AG08395 (cell line): ENCODE measurements at regions not wholly inside any gene's neighbourhood (a gene's known extent, or its start where the extent isn't known, plus 50 kb on each side); places are given as distances from the start of the nearest gene placed in this dataset.
A peak's percentile ranks its signal among the peaks of the same experiment; 100 is the strongest.

Experiments used
- DNase-seq: peaks from one replicate; pipeline ENCODE4 v3.0.0; 2012; ENCODE audit warnings: mixed read lengths, low spot score

DNA sequence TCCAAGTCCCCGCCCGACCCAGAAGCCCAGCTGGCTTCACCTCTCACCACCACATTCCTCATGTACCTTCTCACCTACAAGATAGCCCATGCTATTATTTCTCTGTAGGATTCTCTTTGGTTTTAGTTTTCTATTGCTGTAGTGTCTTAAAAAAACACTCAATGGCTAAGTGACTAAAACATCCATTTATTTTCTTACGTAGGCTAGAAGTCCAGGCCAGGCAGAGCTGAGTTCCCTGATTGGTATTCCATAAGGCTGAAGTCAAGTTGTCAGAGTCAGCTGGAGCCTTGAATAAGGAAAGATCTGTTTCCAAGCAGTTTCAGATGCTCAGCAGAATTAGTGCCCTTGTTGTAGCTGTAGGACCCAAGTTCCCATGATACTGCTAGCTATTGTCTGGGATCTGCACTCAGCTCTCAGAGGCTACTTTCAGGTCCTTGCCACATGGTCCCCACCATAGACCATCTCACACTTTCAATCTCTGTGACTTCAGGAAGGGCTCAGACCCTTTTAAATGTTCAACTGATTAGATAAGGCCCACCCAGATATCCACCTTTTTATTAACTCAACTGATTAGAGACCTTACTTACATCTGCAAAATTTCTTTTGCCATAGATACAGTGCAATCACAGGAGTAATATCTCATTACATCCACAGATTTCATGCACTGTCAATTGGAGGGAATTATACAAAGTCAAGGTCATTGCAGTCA is 371.0 kb downstream of the TGFB2 start:
- DNase-seq: no peak

DNA sequence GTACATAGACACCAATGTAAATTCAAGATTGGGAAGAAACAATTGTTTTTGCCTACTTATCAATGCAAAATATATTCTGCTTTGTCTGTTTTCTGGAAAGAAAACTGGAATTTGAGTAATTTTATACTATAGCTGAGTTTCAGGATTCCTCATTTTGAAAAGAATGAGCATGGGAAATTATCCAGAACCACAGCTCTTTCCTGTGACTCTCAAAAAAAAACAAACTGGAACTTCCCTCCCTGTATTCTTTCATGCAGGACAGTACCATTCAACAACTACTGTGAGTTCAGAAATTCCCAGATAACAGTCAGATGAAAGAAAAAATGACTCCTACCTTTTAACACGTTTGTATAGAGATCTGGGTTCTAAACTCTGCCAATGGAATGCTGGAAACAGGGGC is 372.4 kb downstream of the TGFB2 start:
- DNase-seq: peak; percentile 27

DNA sequence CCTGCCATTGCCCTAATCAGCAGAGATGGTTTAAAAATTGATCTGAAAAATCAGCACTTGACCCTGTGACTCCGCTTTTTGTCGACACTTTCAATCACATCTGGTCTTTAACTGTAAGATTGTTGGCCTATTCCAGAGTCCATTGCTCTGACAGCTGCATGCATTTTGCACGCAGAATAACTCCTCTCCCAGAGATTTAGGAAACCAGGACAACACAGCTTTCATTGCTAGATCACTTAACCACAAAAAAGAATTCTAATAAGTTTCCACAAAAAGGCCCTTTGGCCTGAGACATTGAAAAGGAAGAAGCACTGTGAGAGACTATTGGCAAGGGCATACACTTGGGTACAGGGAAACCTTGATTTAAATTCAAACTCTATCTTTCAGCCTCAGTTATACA is 373.1 kb downstream of the TGFB2 start:
- peak; percentile 7 for DNase-seq

DNA sequence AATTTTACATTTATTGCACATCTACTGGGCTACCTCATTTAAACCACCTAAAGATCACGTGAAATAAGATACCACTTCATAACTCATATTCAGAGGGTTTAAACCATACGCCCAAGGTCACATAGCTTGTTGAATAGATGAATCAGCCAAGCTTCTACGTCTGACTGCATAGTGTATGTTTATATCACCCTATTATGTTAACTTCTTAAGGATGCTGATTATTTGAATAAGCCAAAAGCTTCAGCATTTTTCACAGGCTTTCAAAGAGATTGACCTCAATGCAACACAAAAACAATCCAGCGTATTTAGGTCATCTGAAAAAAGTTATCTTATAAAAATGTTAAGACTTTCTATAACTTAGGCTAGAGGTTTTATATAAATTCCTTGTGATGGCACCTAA is 373.8 kb downstream of the TGFB2 start:
- DNase-seq: no peak

DNA sequence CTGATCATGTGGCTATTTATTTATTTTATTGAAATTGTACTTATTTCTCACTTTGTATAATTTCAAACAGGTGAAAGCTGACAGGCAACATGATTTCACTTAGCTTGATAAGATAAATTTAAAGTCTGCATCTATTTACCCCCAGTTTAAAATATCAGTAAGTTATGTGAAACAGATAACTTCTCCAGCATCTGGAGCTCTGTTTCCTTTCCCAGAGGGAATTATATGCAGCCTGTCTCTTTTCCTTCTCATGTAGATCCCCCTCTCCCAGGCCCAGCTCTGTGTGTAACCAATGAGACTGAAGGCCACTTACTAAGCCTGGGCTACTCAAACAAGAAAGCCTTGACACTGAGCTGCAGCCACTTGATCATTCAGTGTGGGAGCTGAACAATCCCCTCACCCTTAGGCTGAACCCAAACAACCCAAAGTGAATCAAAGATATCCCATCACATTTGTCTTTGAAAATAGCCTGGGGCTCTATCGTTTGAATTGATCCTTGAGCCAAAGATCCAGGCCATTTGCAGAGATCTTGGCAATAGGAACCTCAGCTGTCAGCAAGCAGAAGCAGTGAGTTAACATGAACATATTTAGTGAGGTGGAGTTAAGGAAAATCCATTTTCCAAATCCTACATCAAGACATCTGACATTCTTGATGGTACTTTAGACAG is 383.9 kb downstream of the TGFB2 start:
- DNase-seq: no peak

DNA sequence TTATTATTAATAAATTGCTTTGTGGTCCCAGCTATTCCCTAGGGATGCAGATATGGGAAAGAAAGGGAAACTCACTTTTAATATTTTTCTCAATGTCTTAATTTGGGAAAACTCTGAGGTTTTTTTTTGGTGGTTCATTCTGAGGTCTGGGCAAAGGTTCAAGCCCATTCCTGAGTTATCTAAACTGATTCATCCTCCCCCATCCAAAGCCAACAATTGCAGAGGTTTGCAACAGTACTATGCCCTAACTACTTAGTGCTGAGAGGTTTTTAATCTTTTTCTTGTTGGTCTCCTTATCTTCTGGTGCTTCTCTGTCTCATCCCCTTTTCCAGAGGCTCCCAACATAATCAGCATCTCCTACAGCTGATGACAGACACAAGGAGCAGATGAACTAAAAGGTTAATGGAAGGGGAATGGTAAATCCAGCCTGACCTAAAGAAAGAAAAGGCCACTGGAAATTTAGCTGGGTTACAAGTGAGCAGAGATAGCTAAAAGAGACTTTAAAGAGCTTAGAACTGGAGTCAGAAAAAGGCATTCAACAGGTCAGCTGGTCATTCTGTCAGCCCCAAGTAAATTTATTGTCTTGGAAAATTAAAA is 390.4 kb downstream of the TGFB2 start:
- DNase-seq: peak; percentile 70

DNA sequence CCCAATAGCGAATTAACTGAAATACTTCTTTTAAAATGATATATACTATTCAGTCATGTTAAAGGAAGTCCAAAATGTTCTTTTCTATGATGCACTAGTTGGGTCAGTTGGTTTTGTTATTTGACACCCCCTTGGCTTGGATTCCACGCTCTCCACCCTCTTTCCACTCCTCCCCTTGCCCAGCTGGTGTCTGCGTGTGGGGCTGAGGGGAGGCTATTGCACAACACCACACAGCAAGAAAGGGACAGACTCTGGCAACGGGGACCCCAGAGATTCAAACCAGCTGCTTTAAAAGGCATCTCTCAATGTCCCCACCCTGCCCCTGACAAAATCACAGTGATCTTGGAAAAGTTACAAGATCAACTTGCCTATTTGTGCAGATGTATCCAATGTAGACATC is 394.3 kb downstream of the TGFB2 start:
- DNase-seq: no peak

DNA sequence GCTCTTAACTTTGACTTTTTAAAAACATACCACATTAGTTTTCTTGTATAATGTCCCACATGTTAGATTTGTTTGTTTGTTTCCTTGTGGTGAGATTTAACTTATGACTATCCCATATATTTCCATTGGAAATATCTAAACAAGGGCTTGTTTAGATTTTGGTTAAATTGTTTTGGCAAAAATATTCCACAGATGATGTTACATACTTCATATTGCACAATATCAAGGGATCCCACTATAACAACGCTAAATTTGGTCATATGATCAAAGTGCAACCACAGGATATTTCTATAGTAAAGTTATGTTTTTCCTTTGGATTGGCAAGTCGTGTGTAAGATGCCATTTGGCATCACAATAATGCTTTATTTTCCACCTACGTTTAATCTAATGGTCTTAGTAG is 396.7 kb downstream of the TGFB2 start:
- no peak for DNase-seq

DNA sequence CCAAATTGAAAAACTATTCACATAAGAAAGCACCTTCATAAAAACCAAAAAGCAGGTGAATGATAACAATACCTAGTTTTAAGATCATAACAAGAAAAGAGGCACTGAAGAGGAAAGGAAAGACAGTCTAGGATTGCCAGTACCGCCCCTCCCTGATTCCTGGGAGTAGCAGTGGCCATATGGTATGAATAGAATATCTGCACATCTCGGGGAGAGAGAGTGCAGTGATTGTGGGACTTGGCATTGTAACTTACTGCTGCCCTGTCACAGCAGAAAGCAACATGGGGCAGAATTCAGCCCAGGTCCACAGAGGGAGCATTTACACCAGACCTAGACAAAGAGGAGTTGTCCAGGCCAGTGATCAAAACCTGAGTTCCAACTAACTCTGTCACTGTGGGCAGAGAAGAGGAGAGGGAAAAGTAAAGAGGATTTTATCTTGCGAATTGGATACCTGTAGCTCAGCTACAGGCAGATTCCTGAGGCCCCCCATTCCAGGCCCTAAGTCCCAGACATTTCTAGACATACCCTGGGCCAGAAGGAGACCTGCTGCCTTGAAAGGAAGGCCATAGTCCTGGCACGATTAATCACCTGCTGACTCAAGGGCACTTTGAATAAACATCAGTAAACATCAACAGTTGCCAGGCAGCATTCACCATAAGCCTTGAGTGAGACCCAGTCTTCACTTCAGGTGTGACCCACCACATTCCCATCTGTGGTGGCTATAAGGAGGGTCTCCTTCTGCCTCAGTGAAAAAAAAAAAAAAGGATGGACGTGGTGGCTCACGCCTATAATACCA is 397.5 kb downstream of the TGFB2 start:
- DNase-seq: no peak

DNA sequence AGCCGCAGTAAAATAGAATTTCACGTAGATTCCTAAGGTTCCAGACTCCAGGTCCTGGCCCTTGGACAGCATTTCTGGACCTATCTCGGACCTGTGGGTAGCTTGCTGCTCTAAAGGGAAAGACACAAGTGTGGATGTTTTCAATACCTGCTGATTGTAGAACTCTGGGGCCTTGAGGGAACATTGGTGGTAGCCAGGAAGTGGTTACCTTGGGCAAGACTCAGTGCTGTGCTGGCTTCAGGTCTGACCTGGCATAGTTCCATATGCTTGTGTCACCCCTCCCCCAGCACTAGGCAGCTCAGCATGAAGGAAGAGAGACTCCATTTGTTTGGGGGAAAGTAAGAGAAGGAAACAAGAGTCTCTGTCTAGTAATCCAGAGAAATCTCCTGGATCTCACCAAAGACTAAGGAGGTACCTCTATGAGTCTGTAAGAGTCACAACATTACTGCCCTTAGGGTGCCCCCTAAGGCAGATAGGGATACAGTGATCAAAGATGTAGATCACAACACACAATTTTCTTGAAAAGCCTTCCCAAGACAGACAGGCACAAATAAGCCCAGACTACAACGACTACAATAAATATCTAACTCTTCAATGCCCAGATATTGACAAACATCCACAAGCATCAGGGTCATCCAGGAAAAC is 398.8 kb downstream of the TGFB2 start:
- no peak for DNase-seq

DNA sequence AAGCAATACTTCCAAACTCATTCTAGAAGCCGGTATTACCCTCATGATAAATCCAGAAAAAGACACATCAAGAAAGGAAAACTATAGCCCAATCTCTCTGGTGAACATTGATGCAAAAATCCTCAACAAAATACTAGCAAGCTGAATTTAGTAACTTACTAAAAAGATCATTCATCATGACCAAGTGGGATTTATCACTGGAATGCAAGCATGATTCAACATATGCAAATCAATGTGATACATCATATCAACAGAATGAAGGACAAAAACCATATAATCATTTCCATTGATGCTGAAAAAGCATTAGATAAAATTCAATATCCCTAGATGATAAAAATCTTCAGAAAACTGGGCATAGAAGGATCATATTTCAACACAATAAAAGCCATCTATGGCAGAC is 402.9 kb downstream of the TGFB2 start:
- DNase-seq: no peak

DNA sequence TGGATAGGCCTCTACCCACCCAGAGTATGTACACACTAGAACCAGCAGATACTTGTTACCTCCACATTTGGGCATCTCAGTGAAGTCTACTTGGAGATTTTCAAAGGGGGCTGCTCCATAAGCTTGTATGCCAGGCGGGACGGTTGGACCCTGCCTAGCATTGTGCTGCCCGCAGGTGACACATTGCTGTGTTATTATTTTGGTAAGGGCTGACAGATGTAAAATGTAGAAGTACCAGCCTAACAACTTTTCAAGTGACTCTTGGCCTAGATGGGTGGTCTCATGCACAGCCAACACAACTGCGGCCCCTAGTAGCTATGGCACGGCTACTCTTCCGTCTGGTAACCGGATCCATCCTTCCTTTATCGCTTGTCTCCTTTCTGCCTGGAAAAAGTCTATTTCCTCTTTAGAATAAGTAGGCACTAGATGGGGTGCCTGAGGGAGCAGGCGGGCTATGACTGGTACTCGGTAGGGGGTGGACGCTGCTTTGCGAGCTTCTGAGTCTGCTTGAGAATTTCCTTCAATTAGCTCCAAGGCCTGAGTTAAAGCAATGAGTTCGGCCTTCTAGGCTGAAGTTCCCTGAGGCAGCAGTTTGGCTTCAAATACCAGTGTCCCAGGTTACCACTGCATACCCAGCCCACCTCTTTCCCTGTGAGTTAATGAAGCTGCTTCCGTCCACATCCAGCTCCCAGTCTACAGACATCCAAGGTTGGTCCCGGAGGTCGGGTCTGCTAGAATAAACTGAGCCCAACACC is 405.3 kb downstream of the TGFB2 start:
- no peak for DNase-seq

DNA sequence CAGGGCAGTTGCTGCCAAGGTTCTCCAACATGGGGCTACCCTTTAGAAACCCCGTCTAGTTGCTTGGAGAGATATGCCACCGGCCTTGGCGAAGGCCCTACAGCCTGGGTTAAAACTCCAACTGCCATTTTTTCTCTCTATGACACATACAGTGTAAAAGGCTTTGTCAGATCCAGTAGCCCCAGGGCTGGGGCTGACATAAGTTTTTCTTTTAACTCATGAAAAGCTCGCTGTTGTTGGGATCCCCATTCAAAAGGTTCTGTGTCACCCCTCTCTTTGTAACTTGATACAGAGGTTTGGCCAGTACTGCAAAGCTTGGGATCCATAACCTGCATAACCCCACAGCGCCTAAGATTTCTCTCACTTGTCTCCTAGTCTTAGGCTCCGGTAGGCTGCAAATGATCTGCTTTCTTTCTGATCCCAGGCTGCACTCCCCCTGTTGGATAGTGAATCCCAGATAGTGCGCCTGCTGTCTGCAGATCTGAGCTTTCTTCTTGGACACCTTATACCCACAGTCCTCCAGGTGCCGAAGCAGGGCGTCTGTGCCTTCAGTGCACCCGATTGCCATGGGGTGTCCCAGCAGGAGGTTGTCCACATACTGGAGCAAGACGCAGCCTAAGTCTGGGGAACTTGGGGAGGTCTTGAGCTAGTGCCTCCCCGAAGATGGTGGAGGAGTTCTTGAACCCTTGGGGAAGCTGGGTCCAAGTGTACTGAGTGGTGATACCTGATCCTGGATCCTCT is 406.2 kb downstream of the TGFB2 start:
- no peak for DNase-seq

DNA sequence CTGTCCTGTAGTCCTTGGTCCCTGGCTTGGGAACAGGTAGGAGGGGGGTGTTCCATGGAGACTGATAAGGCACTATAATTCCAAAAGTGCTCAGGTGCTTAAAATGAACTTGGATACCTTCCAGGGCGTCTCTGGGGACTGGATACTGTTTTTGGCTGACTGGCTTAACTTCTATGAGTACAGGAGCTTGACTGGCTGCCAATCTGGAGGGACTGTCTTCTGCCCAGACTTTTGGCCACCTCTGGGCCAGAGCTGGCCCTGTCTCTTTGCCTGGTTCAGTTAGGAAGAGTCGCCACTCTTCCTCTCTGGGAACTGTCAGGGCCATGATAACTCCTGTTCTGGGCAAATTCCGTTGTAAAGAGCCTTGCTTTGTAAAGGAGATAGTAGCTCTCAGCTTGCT is 407.0 kb downstream of the TGFB2 start:
- no peak for DNase-seq

DNA sequence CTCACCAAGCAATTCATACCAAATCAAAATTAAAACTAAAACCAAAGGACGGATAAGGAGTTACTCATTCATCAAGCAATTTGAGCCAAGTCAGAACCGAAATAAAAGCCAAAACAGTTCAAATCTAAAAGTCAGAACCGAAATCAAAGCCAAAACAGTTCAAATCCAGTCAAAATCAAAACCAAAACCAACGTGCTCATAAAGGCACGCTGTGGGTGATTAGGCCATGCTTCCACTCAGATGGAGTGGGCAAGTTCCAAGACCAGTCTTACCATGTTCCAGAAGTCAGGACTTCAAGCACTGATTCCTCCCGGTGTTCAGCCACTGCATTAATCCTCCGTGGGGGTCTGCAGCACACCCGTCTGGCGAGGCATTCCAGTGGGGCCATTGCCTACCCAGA is 409.3 kb downstream of the TGFB2 start:
- DNase-seq: no peak

DNA sequence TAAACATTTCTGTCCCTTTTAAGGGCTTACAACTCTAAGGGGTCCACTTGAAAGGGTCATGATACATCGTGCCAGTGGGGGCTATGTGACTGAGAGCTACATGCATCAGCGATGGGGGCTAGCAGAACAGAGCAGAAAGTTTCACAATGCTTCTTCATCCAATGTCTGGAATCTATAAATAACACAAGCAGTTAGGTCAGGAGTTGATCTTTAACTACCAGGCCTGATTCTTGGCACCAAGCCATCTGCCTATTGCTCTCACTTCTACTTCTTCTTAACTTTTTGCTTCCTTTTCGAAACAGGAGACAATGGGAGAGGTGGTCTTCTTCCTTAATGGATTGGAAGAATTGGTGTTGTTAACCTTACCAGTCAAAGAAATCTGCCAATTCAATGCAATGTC is 410.0 kb downstream of the TGFB2 start:
- DNase-seq: no peak

DNA sequence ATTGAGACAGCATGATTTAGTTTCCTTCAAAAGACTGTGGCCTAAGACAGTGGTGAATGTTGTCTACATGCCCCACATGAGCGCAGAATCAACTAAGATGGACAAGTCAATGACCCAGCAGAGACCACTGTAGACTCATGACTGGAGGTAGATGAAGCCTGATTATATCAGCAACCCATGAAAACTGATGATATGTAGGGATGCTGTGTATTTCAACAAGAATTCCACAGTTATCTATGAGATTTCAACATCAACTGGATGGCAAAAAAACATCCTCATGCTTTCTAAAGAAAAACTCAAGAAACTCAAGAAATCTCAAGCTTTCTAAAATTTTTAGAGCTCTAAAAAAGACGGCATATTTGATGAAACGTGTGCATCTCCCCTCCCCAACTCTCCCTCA is 413.9 kb upstream of the LYPLAL1 start:
- no peak for DNase-seq

DNA sequence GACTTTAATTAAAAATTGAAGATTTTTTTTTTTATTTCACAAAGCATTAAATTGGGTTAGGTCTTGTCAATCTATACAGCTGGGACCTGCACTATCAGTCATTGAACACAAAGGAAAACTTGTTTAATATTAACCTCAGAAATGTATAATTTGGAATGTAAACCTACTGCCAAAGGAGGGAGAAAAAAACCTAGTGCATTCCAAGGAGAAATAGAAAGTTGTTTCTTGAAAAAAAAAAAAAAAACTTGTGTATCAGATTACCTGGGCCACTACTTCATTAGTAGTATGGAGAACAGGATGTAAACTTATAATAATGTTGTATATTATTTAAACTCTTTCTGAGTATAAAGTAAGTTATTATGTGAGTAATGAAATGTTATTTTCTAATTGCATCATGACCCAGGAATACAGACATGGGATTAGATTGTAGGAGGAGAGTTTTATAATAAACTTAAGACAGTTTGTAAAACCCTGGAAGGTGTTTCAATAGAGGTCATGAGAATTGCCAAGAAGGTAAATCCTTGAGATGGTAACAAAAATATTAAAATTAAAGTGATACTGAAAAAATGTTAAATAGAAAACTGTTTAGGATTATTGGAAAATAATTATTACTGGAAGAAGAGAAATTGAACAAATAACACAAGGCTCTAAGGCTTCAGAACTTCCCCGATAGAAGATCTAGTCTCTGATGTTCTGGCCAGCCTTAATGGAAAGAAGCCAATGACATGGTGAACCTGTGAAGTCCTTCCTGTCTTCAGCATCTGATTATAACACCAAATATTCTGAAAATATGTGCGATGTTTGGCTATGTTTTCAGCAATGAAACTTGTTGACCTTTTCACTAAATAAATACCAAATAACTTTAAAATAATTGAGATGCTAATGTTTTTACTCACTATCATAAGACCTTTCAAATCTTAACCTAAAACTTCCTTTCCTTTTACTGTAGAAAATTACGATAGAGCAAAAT is 412.8 kb upstream of the LYPLAL1 start:
- DNase-seq: no peak

DNA sequence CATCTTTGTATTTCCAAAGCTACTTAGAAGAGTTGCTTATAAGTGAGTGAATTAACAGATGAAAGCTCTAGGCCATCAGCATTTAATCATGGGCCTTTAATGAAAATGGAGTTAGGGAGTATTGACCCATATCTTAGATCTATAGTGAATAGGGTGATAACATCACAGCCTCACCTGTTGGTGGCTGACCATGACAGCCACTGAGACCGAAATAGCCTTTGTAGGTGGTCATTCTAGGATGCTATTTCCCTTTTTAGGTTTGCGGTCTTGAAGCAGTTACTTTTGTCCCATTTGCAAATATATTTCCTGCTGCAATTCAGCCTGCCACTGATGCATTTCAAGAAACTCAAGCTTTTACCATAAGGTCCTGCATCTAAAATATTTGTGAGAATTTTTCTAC is 410.1 kb upstream of the LYPLAL1 start:
- DNase-seq: no peak

DNA sequence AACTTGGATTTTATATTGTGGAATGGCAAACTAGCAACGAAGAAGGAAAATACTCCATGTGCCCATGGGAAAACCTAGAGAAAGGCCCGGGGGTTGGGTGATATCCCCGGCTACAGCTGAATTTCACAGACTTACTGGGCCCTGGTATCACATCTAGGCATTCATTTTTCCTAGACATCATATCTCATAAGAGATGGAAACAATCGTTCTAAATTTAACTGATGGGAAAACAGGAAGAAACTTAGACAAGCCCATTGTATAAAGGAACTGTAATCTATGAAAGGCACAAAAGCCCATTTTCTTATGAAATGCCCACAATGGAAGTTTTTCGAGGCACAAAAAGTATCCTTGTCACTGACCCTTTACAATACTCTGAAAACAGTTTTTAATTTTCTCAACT is 407.9 kb upstream of the LYPLAL1 start:
- DNase-seq: no peak
